ENCODE measurements at regions not wholly inside any gene's neighbourhood (a gene's known extent, or its start where the extent isn't known, plus 50 kb on each side); places are given as distances from the start of the nearest gene placed in this dataset.

DNA sequence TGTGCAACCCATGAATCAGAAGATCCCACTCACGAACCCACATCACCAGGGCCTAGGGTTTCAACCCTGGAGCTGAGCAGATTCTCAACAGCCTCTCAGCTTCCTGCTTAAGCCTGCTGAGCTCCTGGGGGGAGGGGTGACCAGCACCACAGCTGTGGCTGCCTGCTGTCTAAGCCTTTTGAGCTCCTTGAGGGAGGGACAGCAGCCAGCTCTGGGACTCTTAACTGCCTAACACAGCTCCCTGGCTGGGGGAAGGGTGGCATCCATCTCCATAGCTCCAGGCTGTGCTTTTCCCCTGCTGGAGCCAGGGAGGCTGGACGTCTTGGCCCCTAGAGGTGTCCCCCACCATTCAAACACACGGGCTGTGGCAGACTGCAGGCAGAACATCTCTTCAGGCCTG, 250.3 kb downstream of the DMAC1 start:
- ChIA-PET POLR2A (no interaction called here), CTCF (no interaction called here)
- Histone ChIP-seq H3K27me3 (ENCODE audit: control insufficient read depth, insufficient read depth, low read length) (no peaks in the 10 kb centered on the region), H3K36me3 (ENCODE audit: control insufficient read depth, insufficient read depth, low read length) (no peaks in the 10 kb centered on the region), H3K4me3 (ENCODE audit: low read depth, low read length) (no peak overlapping the region)
- TF ChIP-seq, protein P1, sequence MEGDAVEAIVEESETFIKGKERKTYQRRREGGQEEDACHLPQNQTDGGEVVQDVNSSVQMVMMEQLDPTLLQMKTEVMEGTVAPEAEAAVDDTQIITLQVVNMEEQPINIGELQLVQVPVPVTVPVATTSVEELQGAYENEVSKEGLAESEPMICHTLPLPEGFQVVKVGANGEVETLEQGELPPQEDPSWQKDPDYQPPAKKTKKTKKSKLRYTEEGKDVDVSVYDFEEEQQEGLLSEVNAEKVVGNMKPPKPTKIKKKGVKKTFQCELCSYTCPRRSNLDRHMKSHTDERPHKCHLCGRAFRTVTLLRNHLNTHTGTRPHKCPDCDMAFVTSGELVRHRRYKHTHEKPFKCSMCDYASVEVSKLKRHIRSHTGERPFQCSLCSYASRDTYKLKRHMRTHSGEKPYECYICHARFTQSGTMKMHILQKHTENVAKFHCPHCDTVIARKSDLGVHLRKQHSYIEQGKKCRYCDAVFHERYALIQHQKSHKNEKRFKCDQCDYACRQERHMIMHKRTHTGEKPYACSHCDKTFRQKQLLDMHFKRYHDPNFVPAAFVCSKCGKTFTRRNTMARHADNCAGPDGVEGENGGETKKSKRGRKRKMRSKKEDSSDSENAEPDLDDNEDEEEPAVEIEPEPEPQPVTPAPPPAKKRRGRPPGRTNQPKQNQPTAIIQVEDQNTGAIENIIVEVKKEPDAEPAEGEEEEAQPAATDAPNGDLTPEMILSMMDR (IDR thresholded peaks at IDR 0.05; ENCODE audit: insufficient read depth, low read depth, low read length), result no peak
- DNase-seq (ENCODE audit: low read depth), result no peak

DNA sequence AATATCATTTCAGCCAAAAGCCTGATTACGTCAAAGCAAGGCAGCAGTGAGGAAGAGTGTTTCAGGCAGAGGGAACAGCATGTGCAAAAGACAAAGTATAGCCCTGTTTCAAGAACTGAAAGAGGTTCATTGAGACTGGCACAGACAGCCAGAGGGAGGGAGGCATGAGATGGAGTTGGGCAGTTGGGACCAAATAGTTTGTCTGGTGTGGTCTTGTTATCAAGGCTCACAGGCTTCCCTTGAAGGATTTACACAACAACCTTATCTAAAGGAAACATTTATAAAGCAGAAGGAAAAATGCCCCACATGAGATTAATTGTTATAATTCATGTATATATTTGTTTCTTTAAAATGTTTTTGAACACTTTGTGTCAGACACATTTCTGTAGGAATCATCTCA, 253.3 kb downstream of the DMAC1 start:
- TF ChIP-seq, protein P1 (IDR thresholded peaks at IDR 0.05; ENCODE audit: insufficient read depth, low read depth, low read length), result no peak
- POLR2A ChIA-PET, result no interaction called here
- Histone ChIP-seq H3K27me3 (ENCODE audit: control insufficient read depth, insufficient read depth, low read length) (no peaks in the 10 kb centered on the region), H3K4me3 (ENCODE audit: low read depth, low read length) (no peak overlapping the region), H3K36me3 (ENCODE audit: control insufficient read depth, insufficient read depth, low read length) (no peaks in the 10 kb centered on the region)
- DNase-seq (ENCODE audit: low read depth), result no peak
- CTCF ChIA-PET, result interaction anchor here (1.8 kb wide), 1 partner anchor 10 kb away, joined by 4 read pairs; no protein-coding TSS in a partner anchor

- ChIA-PET CTCF (interaction anchor here (0.6 to 1.8 kb wide), 2 partner anchors 9 to 11 kb away, joined by 3 to 4 read pairs; no protein-coding TSS in a partner anchor), POLR2A (no interaction called here)
- Histone ChIP-seq H3K36me3 (ENCODE audit: control insufficient read depth, insufficient read depth, low read length) (no peaks in the 10 kb centered on the region), H3K4me3 (ENCODE audit: low read depth, low read length) (no peak overlapping the region), H3K27me3 (ENCODE audit: control insufficient read depth, insufficient read depth, low read length) (no peaks in the 10 kb centered on the region)
- TF ChIP-seq, protein P1 (IDR thresholded peaks at IDR 0.05; ENCODE audit: insufficient read depth, low read depth, low read length), result no peak
- DNase-seq (ENCODE audit: low read depth), result no peak
These were observed 254.0 kb downstream of the DMAC1 start for GRCh38 chr9:7545371-7546165.

DNA sequence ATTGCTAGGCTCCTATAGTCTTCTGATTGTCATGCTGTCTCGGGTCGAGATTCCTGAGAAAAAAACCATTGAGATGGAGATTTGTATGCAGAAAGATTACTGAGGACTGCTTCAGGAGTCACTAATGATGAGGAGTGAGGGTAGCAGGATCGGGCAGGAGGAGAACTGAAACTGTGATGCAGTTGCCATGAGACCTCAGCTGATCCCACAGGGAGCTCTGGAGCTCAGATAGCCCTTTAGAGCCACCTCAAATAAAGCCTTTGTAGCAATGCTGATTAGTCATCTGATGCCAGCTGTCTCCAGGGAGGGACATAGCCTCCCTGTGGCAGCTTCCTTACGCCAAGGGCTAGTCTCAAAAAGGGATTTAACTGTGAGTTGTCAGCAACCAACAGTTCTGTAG, 256.9 kb downstream of the DMAC1 start:
- DNase-seq (ENCODE audit: low read depth), result no peak
- ChIA-PET POLR2A (no interaction called here), CTCF (interaction anchor here (1.7 kb wide), 1 partner anchor 8 kb away, joined by 4 read pairs; no protein-coding TSS in a partner anchor)
- Histone ChIP-seq H3K27me3 (ENCODE audit: control insufficient read depth, insufficient read depth, low read length) (no peaks in the 10 kb centered on the region), H3K4me3 (ENCODE audit: low read depth, low read length) (no peak overlapping the region), H3K36me3 (ENCODE audit: control insufficient read depth, insufficient read depth, low read length) (no peaks in the 10 kb centered on the region)
- TF ChIP-seq, protein P1 (IDR thresholded peaks at IDR 0.05; ENCODE audit: insufficient read depth, low read depth, low read length), result no peak

DNA sequence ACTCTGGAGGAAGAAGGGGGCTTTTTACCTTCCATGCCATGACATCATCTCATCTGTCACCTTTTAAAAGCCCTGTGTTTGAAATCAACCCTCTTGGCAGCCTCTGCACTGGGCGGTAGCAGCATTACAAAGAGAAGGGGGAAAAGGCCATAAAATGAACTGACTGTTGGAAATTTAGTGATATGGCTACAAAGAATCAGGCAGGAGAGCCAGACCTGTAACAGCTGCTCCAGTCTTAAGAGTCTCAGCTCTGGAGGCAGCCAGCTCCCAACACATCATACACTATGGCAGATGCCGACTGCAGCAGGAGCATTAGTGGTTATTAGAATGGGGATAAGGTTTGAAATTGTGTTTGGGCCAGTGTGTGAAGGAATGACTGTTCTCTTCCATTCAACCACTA, 257.5 kb downstream of the DMAC1 start:
- ChIA-PET CTCF (interaction anchor here (1.0 to 1.7 kb wide), 3 partner anchors 7 to 269 kb away, joined by 3 to 4 read pairs (median 3); no protein-coding TSS in a partner anchor), POLR2A (no interaction called here)
- Histone ChIP-seq H3K4me3 (ENCODE audit: low read depth, low read length) (no peak overlapping the region), H3K27me3 (ENCODE audit: control insufficient read depth, insufficient read depth, low read length) (no peaks in the 10 kb centered on the region), H3K36me3 (ENCODE audit: control insufficient read depth, insufficient read depth, low read length) (no peaks in the 10 kb centered on the region)
- no peak for DNase-seq (ENCODE audit: low read depth)
- TF ChIP-seq, protein P1 (IDR thresholded peaks at IDR 0.05; ENCODE audit: insufficient read depth, low read depth, low read length), result no peak

Data from BJ (cell line).